Transverse colon (tissue), 3 donors: ENCODE measurements at regions not wholly inside any gene's neighbourhood (a gene's known extent, or its start where the extent isn't known, plus 50 kb on each side); places are given as distances from the start of the nearest gene placed in this dataset.

Source experiments
- EP300 ChIP-seq: sonication (generic); formaldehyde crosslinking; IDR thresholded peaks from one replicate; pipeline ENCODE4 v1.6.1; 2017; ENCODE audit warnings: antibody characterized with exemption, low read depth
- POLR2A ChIP-seq: fragments of 450-650 bp; IDR thresholded peaks from one replicate; pipeline ENCODE4 v1.6.1; 2016; ENCODE audit warnings: antibody characterized with exemption, mild to moderate bottlenecking, moderate library complexity
- TF ChIP-seq, protein P1 (sequence below), 5 experiments: fragments of 200-600 bp in 3 of 5; fragments of 450-650 bp in 2 of 5; sonication (generic) in 3 of 5; IDR thresholded peaks; 1 replicate in 2 of 5; 2 replicates in 3 of 5; pipeline ENCODE4 v1.5.1; 2016 to 2017; ENCODE audit warnings: antibody characterized with exemption in 5 of 5, inconsistent platforms in 3 of 5, mild to moderate bottlenecking in 2 of 5, moderate library complexity in 1 of 5

DNA sequence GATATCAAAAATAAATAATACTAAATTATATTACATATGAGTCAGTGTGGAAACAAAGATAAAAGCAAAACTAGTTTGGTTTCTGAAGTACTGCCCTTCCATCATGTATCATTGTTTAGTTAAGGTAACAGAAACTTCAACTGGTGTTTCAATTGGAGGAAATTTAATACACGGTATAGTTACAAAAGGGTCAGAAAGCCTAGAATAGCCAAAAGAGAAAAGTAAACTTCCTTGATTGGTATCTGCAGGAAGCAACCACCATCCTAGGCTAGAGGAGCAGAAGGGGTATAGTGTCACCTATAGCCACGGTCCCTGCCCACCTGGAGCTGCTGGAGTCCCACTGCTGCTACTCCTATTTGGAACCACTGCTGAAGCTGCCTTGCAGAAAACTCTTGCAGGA, 185.6 kb downstream of the SLC7A11 start:
- TF ChIP-seq POLR2A: no peak
- TF ChIP-seq, protein P1, sequence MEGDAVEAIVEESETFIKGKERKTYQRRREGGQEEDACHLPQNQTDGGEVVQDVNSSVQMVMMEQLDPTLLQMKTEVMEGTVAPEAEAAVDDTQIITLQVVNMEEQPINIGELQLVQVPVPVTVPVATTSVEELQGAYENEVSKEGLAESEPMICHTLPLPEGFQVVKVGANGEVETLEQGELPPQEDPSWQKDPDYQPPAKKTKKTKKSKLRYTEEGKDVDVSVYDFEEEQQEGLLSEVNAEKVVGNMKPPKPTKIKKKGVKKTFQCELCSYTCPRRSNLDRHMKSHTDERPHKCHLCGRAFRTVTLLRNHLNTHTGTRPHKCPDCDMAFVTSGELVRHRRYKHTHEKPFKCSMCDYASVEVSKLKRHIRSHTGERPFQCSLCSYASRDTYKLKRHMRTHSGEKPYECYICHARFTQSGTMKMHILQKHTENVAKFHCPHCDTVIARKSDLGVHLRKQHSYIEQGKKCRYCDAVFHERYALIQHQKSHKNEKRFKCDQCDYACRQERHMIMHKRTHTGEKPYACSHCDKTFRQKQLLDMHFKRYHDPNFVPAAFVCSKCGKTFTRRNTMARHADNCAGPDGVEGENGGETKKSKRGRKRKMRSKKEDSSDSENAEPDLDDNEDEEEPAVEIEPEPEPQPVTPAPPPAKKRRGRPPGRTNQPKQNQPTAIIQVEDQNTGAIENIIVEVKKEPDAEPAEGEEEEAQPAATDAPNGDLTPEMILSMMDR (IDR thresholded peaks at IDR 0.05): no peak
- no peak for TF ChIP-seq EP300
